ENCODE measurements at regions not wholly inside any gene's neighbourhood (a gene's known extent, or its start where the extent isn't known, plus 50 kb on each side); places are given as distances from the start of the nearest gene placed in this dataset.

DNA sequence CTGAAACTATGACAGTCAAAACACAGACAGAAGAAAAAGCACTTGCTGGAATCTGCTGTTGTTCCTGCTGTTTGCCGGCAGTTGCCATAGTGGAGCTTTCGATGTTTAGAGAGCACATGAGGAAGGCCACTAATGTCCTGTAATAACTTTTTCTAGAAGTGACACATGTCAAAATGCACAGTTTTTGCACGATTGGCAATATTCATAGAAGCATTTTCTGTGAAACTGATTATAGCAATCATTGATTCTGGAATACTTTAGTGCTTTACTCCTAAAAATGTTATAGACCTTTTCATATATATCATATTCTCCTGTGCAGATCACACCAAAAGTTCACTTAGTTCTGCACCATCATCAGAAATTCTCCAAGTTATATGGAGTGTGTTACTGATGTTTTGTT, 407.0 kb upstream of the SOX9 start:
- no peaks in the 10 kb centered on the region for H3K4me1 ChIP-seq (ENCODE audit: control insufficient read depth in 1 of 2, insufficient read depth in 1 of 2, low read depth in 1 of 2, low read length in 1 of 2)
- TF ChIP-seq, protein P1, sequence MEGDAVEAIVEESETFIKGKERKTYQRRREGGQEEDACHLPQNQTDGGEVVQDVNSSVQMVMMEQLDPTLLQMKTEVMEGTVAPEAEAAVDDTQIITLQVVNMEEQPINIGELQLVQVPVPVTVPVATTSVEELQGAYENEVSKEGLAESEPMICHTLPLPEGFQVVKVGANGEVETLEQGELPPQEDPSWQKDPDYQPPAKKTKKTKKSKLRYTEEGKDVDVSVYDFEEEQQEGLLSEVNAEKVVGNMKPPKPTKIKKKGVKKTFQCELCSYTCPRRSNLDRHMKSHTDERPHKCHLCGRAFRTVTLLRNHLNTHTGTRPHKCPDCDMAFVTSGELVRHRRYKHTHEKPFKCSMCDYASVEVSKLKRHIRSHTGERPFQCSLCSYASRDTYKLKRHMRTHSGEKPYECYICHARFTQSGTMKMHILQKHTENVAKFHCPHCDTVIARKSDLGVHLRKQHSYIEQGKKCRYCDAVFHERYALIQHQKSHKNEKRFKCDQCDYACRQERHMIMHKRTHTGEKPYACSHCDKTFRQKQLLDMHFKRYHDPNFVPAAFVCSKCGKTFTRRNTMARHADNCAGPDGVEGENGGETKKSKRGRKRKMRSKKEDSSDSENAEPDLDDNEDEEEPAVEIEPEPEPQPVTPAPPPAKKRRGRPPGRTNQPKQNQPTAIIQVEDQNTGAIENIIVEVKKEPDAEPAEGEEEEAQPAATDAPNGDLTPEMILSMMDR (IDR thresholded peaks at IDR 0.05) = no peak
- no peaks in the 10 kb centered on the region for H3K36me3 ChIP-seq
- no peaks in the 10 kb centered on the region for H3K27me3 ChIP-seq
- H3K27ac ChIP-seq = no peak overlapping the region
- H3K4me3 ChIP-seq (ENCODE audit: low read depth in 1 of 2, low read length in 1 of 2) = no peak overlapping the region
- H3K9me3 ChIP-seq = no peaks in the 10 kb centered on the region

DNA sequence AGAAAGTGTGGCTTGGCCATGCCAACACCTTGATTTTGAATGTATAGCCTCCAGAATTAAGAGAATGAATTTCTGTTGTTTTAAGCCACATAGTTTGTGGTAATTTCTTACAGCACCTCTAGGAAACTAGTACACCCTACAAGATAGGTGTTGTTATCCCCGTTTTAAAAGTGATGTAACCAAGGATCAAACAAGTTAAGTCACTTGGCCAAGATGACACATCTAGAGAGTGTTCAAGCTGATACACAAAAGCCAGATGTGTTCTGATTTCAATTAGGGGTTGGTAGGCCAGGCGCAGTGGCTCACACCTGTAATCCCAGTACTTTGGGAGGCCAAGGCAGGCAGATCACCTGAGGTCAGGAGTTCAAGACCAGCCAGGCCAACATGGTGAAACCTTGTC, 396.5 kb upstream of the SOX9 start:
- Histone ChIP-seq H3K4me3 (ENCODE audit: low read depth in 1 of 2, low read length in 1 of 2) (no peak overlapping the region), H3K4me1 (ENCODE audit: control insufficient read depth in 1 of 2, insufficient read depth in 1 of 2, low read depth in 1 of 2, low read length in 1 of 2) (no peaks in the 10 kb centered on the region)
- TF ChIP-seq, protein P1 (IDR thresholded peaks at IDR 0.05) = no peak

DNA sequence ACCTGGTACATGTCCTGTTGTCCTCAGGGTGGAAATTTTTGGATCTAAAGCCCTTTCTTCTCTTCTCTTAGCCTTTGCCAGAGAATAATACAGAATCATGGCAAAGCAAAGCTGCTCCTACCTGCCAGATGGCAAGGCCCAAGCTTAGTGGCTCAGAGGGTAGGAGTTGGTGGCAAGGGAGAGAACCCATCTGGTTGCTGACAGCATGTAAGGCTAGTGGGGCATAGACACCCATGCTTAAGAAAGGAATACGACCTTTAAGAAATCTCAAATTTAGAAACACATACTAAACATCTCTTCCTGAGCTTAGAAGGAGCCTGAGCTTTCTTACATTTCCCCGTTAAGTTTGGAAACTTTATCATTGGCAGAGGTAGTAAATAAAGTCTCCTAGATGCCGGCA, 395.0 kb upstream of the SOX9 start:
- TF ChIP-seq, protein P1 (IDR thresholded peaks at IDR 0.05) = no peak
- Histone ChIP-seq H3K36me3 (no peaks in the 10 kb centered on the region), H3K4me3 (ENCODE audit: low read depth in 1 of 2, low read length in 1 of 2) (no peak overlapping the region), H3K4me1 (ENCODE audit: control insufficient read depth in 1 of 2, insufficient read depth in 1 of 2, low read depth in 1 of 2, low read length in 1 of 2) (no peaks in the 10 kb centered on the region), H3K27ac (no peak overlapping the region), H3K27me3 (no peaks in the 10 kb centered on the region), H3K9me3 (no peaks in the 10 kb centered on the region)

More for the DNA sequence above, 396.5 kb upstream of the SOX9 start:
- no peaks in the 10 kb centered on the region for H3K36me3 ChIP-seq
- H3K27ac ChIP-seq = no peak overlapping the region
- H3K27me3 ChIP-seq = no peaks in the 10 kb centered on the region
- no peaks in the 10 kb centered on the region for H3K9me3 ChIP-seq

DNA sequence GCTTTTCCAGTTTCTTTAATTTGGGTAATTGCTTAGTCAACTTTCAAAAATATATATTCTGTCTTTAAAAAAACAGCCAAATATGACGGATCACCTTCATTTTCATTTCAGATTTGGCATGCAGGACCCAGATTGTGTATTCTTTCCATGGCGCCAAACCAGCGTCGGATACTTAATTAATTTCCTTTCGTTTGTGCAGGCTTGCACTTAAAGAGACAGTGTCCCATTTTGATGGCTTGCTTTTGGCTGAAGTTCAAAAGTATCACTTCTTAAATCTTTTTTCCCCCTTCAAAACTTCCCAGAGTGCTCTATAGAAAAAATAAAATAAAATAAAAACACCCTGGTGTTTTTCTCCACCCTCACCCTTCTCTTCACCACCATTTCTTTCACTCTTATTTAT, 394.5 kb upstream of the SOX9 start:
- Histone ChIP-seq H3K4me1 (ENCODE audit: control insufficient read depth in 1 of 2, insufficient read depth in 1 of 2, low read depth in 1 of 2, low read length in 1 of 2) (no peaks in the 10 kb centered on the region), H3K9me3 (no peaks in the 10 kb centered on the region), H3K27me3 (no peaks in the 10 kb centered on the region), H3K4me3 (ENCODE audit: low read depth in 1 of 2, low read length in 1 of 2) (no peak overlapping the region), H3K27ac (no peak overlapping the region), H3K36me3 (no peaks in the 10 kb centered on the region)
- TF ChIP-seq, protein P1 (IDR thresholded peaks at IDR 0.05) = no peak

DNA sequence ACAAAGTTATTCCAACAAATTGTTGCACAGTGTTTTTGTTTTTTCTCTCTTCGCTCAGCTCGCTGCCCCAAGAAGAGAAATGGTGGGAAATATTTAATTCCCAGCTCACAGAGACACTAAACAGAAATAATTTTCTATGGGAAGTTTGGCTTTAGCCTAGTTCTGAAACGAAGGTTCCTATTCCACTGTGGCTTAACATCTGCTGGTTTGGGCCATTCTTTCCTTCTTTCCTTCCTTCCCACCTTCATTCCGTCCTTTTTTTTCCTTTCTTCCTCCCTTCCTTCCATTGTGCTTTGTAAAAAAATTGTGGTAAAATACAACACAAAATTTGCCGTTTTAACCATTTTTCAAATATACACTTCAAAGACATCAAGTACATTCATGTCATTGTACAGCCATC, 393.5 kb upstream of the SOX9 start:
- no peak overlapping the region for H3K4me3 ChIP-seq (ENCODE audit: low read depth in 1 of 2, low read length in 1 of 2)
- H3K4me1 ChIP-seq (ENCODE audit: control insufficient read depth in 1 of 2, insufficient read depth in 1 of 2, low read depth in 1 of 2, low read length in 1 of 2) = no peaks in the 10 kb centered on the region
- TF ChIP-seq, protein P1 (IDR thresholded peaks at IDR 0.05) = no peak
- no peaks in the 10 kb centered on the region for H3K9me3 ChIP-seq
- H3K27me3 ChIP-seq = no peaks in the 10 kb centered on the region
- H3K27ac ChIP-seq = no peak overlapping the region
- no peaks in the 10 kb centered on the region for H3K36me3 ChIP-seq

DNA sequence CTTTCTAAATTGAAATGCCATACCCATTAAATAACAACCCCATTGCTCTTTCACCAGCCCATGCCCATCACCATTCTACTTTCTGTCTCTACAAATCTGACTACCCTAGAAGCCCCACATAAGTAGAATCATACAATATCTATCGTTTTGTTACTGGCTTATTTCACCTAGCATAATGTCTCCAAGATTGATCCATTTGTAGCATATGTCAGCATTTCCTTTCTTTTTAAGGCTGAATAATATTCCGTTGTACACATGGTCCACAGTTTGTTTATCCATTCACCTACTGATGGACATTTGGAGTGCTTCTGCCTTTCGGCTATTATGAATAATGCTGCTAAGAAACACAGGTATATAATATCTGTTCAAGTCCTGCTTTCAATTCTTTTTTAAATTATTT, 393.1 kb upstream of the SOX9 start:
- Histone ChIP-seq H3K4me3 (ENCODE audit: low read depth in 1 of 2, low read length in 1 of 2) (no peak overlapping the region), H3K27me3 (no peaks in the 10 kb centered on the region), H3K4me1 (ENCODE audit: control insufficient read depth in 1 of 2, insufficient read depth in 1 of 2, low read depth in 1 of 2, low read length in 1 of 2) (no peaks in the 10 kb centered on the region), H3K36me3 (no peaks in the 10 kb centered on the region), H3K9me3 (no peaks in the 10 kb centered on the region), H3K27ac (no peak overlapping the region)
- TF ChIP-seq, protein P1 (IDR thresholded peaks at IDR 0.05) = no peak
